Spleen (tissue), 7 donors: ENCODE measurements at regions not wholly inside any gene's neighbourhood (a gene's known extent, or its start where the extent isn't known, plus 50 kb on each side); places are given as distances from the start of the nearest gene placed in this dataset.

Experiments
- POLR2A ChIP-seq, 3 donors: fragments of 450-650 bp; IDR thresholded peaks; one replicate each; pipeline ENCODE4 v1.5.1; 2017; ENCODE audit warnings: antibody characterized with exemption in 3 of 3, mild to moderate bottlenecking in 1 of 3
- POLR2AphosphoS5 ChIP-seq, 3 donors: sonication (generic); formaldehyde crosslinking; IDR thresholded peaks; one replicate each; pipeline ENCODE4 v1.5.1; 2017; ENCODE audit warnings: antibody characterized with exemption in 3 of 3
- TF ChIP-seq, protein P1 (sequence below), 11 experiments: fragments of 200-600 bp in 7 of 11; fragments of 450-650 bp in 4 of 11; sonication (generic) in 4 of 11; IDR thresholded peaks in 8 of 11; conservative IDR thresholded peaks in 3 of 11; 1 replicate in 7 of 11; 2 replicates in 4 of 11; pipeline versions ENCODE4 v1.4.0 to v1.8.0; 2016 to 2021; ENCODE audit warnings: antibody characterized with exemption in 11 of 11, inconsistent platforms in 4 of 11, mild to moderate bottlenecking in 1 of 11
- donor health status: DM: no; HTN: no; CAD: no; lungs with moderate emphysema.
- donor health status: DM: no; HTN: no; CAD: no.
- donor health status: DM: no; HTN: no; CAD: no.

DNA sequence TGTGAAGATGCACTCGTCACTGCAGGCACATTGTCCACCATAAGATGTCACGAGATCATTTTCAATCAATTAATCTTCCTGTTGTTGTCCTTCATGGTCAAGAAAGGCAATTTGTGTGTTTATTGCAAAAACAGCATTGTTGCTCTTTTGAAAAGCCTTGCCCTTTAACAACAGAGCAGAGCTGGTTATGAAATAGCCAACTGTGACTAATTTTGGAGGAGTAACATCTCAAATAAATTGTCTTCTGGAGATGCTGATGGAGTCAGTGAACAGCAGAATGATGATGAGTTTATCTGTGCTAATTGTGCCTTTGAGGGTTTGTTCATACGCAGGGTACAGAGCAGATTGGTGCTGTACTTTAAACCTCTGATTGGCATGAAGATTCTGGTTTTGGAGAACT lies 88.3 kb upstream of the E2F7 start:
- TF ChIP-seq, protein P1, sequence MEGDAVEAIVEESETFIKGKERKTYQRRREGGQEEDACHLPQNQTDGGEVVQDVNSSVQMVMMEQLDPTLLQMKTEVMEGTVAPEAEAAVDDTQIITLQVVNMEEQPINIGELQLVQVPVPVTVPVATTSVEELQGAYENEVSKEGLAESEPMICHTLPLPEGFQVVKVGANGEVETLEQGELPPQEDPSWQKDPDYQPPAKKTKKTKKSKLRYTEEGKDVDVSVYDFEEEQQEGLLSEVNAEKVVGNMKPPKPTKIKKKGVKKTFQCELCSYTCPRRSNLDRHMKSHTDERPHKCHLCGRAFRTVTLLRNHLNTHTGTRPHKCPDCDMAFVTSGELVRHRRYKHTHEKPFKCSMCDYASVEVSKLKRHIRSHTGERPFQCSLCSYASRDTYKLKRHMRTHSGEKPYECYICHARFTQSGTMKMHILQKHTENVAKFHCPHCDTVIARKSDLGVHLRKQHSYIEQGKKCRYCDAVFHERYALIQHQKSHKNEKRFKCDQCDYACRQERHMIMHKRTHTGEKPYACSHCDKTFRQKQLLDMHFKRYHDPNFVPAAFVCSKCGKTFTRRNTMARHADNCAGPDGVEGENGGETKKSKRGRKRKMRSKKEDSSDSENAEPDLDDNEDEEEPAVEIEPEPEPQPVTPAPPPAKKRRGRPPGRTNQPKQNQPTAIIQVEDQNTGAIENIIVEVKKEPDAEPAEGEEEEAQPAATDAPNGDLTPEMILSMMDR (IDR thresholded peaks at IDR 0.05 in 8 of 11, conservative IDR thresholded peaks at IDR 0.05 in 3 of 11), result no peak
- TF ChIP-seq POLR2A (IDR thresholded peaks at IDR 0.05), result no peak
- no peak for TF ChIP-seq POLR2AphosphoS5 (IDR thresholded peaks at IDR 0.05)
